Activated T-cell treated with anti-CD3 and anti-CD28 coated beads for 1 hour (primary cell): ENCODE measurements at regions not wholly inside any gene's neighbourhood (a gene's known extent, or its start where the extent isn't known, plus 50 kb on each side); places are given as distances from the start of the nearest gene placed in this dataset.

Experiments used
- DNase-seq: peaks from one replicate; pipeline ENCODE4 v3.0.0-alpha.2; 2020; ENCODE audit warnings: low read depth

GRCh38 chr10:4733150-4733842, 92.7 kb upstream of the AKR1E2 start:
- DNase-seq, result no peak

DNA sequence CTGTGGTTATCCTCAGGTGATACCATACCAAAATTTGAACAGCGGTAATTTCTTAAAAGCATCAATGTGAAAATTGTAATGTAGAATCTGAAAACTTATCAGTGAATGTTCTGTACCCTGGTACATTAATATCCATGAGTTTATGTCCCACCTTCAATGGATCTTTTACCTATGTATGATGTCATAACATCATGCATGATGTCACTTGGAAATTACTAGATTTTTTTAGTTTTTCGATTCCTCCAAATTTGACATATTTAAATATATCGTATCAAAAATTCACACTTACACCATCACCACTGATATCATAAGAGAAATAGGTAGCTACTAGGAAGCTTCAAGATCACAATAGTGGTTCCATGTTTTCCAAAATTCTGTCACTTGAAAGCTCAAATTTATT, 95.0 kb upstream of the AKR1E2 start:
- DNase-seq, result no peak

DNA sequence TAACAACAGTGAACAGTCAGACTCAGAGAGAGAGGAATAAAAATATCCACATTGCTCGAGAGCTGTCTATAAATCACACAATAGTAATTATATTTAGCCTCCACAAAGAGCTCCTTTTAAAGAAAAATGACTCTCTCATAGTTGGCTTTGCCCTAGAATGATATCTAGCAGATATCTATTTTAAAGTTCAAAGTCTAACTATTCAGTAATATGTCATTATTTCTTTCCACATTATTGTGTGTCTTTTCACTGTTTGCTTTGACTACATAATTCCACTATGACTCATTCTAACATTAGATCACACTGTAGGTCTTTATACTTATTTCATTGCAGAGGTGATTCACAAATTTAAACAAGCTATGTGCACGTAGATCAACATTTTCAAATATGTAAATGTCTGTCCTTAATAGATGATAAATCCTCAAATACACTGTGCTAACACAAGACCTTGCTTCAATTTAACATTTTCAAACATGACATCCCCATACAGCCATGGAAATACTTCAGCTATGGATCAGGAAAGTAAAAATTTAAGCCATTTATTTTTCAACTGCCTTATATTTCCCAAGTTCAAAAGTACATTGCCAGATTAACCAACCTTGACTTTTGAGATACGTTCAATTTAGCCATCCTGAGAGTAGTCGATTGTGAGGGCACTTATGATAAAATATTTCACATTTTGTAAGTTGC, 99.9 kb upstream of the AKR1E2 start:
- DNase-seq, result no peak

DNA sequence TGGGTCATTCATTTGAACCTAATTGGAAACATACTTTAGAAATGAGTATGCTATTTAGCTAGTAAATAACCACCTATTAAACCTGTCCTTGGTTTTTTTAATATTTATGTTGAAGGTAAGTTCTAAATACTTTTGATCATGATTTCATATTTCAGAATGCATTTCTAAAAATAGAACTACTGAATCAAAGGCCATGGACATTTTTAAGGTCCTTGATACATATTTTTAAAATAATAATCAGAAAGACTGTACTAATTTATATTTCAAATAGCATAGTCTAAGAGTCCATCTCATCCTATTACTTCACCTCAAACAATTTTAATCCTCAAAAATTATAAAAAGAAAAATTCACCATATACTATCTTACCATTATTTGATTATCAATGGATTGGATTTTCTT, 102.1 kb upstream of the AKR1E2 start:
- DNase-seq, result no peak

- DNase-seq, result no peak
Observed at GRCh38 chr10:4721999-4722753, 103.8 kb upstream of the AKR1E2 start.

DNA sequence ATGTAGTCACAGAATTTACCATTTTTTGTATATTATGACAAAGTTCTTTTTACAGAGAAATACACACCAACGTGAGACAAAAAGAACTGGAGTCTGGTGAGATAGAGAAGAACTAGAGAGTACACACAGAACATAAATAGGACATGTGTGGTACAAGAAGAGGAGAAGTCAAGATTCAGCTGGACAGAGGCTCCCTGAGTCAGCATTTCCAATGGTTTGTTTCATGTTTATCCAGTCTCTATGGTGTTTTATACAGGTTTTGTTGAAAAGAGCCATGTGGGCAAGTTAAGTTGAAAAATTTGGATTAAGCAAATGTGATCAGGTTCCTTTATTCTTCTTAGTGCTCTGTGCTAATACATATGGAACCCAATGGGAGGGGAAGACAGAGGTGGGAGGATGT, 105.5 kb upstream of the AKR1E2 start:
- DNase-seq, result no peak

GRCh38 chr10:4719671-4720070, 106.3 kb upstream of the AKR1E2 start:
- no peak for DNase-seq

- DNase-seq, result no peak
Observed at GRCh38 chr10:4719036-4719435, 107.0 kb upstream of the AKR1E2 start.

DNA sequence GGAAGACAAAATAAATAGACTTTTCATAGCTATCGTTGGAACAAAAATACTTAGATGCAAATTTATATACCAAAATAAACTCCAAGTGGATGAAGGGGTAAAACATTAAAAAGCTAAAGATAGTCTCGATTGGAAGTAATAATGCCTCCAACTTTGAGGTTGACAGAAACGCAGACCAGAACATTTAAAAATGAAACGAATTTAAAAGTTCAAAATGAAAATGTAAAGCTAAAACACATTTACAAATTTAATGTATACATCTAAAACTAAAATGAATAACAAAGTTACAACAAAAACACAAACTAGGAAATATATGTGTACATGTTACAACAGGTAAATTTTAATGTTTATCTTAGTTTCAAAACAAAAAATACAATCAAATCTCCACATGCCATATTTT, 107.5 kb upstream of the AKR1E2 start:
- DNase-seq, result no peak

- no peak for DNase-seq
Observed at GRCh38 chr10:4717670-4718069, 108.3 kb upstream of the AKR1E2 start.

DNA sequence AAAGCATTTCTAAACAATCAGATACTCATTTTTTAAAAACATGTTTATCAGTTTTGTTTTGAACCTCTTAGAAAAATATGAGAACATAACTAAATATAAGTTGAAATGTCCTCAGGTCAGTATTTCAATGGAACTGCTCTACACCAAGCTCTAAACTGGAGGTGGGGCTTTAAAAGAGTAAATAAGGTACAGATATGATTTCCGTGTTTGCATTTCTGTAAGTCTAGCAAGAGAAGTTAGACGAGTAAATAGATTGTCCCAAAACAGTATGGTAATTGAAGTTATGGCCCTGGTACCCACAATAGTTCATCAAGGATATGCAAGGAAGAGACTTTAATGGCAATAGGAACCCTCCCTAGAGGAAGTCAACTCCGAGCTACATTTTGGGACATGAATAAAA, 115.1 kb upstream of the AKR1E2 start:
- DNase-seq, result no peak

- DNase-seq, result no peak
Observed at GRCh38 chr10:4708123-4708759, 117.8 kb upstream of the AKR1E2 start.

- DNase-seq, result no peak
Observed at GRCh38 chr10:4707221-4707620, 118.8 kb upstream of the AKR1E2 start.

- no peak for DNase-seq
Observed at GRCh38 chr10:4704034-4704545, 121.9 kb upstream of the AKR1E2 start.

DNA sequence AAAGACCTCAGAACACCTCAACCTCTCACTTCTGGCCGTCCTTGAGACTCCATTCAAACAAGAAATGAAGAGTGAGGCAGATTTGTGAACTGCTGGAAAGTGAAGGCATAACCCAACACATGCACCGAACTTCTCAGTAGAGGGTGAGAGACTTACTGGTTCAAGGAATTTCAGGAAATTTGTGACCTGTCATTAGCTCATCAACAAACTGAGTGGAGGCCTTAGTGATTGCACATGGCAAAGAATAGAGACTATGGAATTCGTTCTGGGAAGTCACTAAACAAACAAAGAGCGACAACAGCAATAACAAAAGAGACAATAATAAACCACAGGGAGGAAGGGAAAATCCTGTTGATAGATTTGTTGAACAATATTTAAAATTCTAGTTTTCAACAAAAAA, 125.0 kb upstream of the AKR1E2 start:
- DNase-seq, result no peak

- DNase-seq, result no peak
Observed at GRCh38 chr10:4699950-4700730, 125.9 kb upstream of the AKR1E2 start.

GRCh38 chr10:4698075-4698474, 127.9 kb upstream of the AKR1E2 start:
- no peak for DNase-seq

DNA sequence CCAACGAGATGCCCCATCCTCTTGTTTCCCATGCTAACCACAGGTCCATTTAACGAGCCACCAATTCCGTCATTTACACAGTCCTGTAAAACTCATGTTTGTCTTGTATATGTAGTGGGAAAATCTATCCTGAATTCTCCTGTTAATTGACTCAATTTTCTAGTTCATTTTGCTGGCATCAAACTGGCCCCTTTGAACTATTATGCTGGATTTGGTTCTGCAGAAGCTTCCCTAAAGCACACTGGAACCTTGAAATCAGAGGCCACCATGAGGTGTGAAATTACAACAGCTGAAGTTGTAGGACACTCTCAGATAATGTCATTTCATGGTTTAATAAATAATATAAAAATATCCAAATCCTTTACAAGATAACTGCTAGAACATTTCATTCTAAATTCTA, 129.8 kb upstream of the AKR1E2 start:
- DNase-seq, result no peak

DNA sequence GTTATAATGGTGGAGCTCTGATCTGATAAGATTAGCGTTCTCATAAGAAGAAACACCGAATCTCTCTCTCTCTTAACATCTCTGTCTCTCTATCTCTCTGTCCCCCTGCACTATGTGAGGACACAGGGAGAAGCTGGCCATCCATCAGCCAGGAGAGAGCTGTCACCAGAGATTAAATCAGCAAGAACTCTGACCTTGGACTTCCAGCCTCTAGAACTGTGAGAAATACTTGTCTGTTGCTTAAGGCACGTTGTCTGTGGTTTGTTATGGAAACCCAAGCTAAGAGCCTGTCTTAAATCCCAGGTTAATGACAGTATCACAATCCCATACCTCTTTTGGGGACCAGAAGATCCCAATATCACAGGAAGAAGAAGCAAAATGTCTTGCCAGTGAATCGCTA, 132.0 kb upstream of the AKR1E2 start:
- DNase-seq, result no peak

DNA sequence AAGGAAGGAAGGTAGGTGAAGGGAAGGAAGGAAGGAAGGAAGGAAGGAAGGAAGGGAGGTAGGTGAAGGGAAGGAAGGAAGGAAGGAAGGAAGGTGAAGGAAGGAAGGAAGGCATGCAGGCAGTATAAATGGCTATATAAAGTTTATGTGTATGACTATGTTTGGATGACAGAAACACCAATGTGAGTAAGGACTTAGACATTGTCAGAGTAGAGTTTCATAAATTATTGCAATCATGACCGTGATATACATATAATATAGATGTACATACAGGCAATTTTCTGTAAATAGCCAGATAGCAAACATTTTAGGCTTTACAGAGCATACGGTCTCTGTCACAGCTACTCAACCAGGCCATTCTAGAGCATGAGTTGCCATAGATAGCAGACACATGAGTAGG, 133.8 kb upstream of the AKR1E2 start:
- no peak for DNase-seq

DNA sequence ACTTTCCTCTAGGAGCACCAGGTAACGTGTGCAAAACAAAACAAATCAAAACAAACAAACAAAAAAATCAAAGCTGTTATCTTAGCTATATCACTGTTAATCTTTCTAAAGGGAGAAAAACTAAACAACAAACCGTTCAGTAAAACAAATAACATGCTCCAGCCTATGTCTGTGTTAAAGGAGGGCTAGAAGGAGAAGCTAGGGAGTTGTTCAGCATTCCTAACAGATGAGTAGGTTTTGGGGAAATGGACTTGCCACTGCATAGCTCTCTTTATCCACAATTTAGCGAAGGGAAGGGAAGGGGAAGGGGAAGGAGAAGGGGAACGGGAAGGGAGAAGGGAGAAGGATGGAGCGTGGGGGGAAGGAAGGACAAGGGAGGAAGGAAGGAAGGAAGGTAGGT, 134.2 kb upstream of the AKR1E2 start:
- DNase-seq, result no peak

DNA sequence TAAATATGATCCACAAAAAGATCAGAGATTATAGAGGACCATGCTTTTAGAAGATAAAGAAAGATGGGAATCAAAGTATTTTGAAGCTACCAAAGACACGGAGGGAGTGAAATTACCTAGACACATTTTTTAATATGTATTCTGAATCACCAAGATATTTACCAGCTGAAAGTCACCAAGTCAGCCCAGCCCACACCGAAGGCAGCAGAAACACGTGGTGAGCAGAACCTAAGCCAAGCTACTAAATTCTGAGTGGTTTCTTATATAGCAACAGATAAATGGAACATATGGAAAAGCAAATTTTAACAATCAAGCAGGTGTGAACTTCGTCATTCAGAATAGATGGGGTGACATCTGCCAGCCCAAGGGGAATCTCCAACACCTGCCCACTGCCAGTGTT, 134.7 kb upstream of the AKR1E2 start:
- DNase-seq, result no peak
